ENCODE measurements at regions not wholly inside any gene's neighbourhood (a gene's known extent, or its start where the extent isn't known, plus 50 kb on each side); places are given as distances from the start of the nearest gene placed in this dataset.

GRCh38 chr6:104434519-104434918 lies 425.2 kb downstream of the HACE1 start:
- no peak for DNase-seq (ENCODE audit: extremely low read depth in 1 of 2, low read depth in 1 of 2)

GRCh38 chr6:104431096-104431495 lies 428.6 kb downstream of the HACE1 start:
- DNase-seq (ENCODE audit: extremely low read depth in 1 of 2, low read depth in 1 of 2): no peak

GRCh38 chr6:104428184-104428583 lies 431.5 kb downstream of the HACE1 start:
- no peak for DNase-seq (ENCODE audit: extremely low read depth in 1 of 2, low read depth in 1 of 2)

GRCh38 chr6:104423691-104424090 lies 436.0 kb downstream of the HACE1 start:
- no peak for DNase-seq (ENCODE audit: extremely low read depth in 1 of 2, low read depth in 1 of 2)

- no peak for DNase-seq (ENCODE audit: extremely low read depth in 1 of 2, low read depth in 1 of 2)
These were observed 438.1 kb downstream of the HACE1 start for GRCh38 chr6:104421650-104422049.

GRCh38 chr6:104418839-104419238 lies 440.9 kb downstream of the HACE1 start:
- DNase-seq (ENCODE audit: extremely low read depth in 1 of 2, low read depth in 1 of 2): no peak

GRCh38 chr6:104418125-104418524 lies 441.6 kb downstream of the HACE1 start:
- DNase-seq (ENCODE audit: extremely low read depth in 1 of 2, low read depth in 1 of 2): no peak

GRCh38 chr6:104414723-104415122 lies 445.0 kb downstream of the HACE1 start:
- no peak for DNase-seq (ENCODE audit: extremely low read depth in 1 of 2, low read depth in 1 of 2)

- DNase-seq (ENCODE audit: extremely low read depth in 1 of 2, low read depth in 1 of 2): no peak
These were observed 446.0 kb downstream of the HACE1 start for GRCh38 chr6:104413767-104414166.

- no peak for DNase-seq (ENCODE audit: extremely low read depth in 1 of 2, low read depth in 1 of 2)
These were observed 448.4 kb downstream of the HACE1 start for GRCh38 chr6:104411302-104411701.

- DNase-seq (ENCODE audit: extremely low read depth in 1 of 2, low read depth in 1 of 2): no peak
These were observed 449.8 kb downstream of the HACE1 start for GRCh38 chr6:104409913-104410312.

- no peak for DNase-seq (ENCODE audit: extremely low read depth in 1 of 2, low read depth in 1 of 2)
These were observed 451.8 kb downstream of the HACE1 start for GRCh38 chr6:104407957-104408356.

GRCh38 chr6:104404377-104404776 lies 455.3 kb downstream of the HACE1 start:
- DNase-seq (ENCODE audit: extremely low read depth in 1 of 2, low read depth in 1 of 2): no peak

GRCh38 chr6:104402572-104402971 lies 457.1 kb downstream of the HACE1 start:
- no peak for DNase-seq (ENCODE audit: extremely low read depth in 1 of 2, low read depth in 1 of 2)

GRCh38 chr6:104401926-104402325 lies 457.8 kb downstream of the HACE1 start:
- no peak for DNase-seq (ENCODE audit: extremely low read depth in 1 of 2, low read depth in 1 of 2)

- DNase-seq (ENCODE audit: extremely low read depth in 1 of 2, low read depth in 1 of 2): no peak
These were observed 458.9 kb downstream of the HACE1 start for GRCh38 chr6:104400844-104401243.

GRCh38 chr6:104396077-104396476 lies 463.6 kb downstream of the HACE1 start:
- DNase-seq (ENCODE audit: extremely low read depth in 1 of 2, low read depth in 1 of 2): no peak

GRCh38 chr6:104381907-104382306 lies 477.8 kb downstream of the HACE1 start:
- DNase-seq (ENCODE audit: extremely low read depth in 1 of 2, low read depth in 1 of 2): no peak

- no peak for DNase-seq (ENCODE audit: extremely low read depth in 1 of 2, low read depth in 1 of 2)
These were observed 494.1 kb downstream of the HACE1 start for GRCh38 chr6:104365451-104366234.

- DNase-seq (ENCODE audit: extremely low read depth in 1 of 2, low read depth in 1 of 2): no peak
These were observed 501.8 kb downstream of the HACE1 start for GRCh38 chr6:104357928-104358327.

GRCh38 chr6:104356197-104356596 lies 503.5 kb downstream of the HACE1 start:
- no peak for DNase-seq (ENCODE audit: extremely low read depth in 1 of 2, low read depth in 1 of 2)

- no peak for DNase-seq (ENCODE audit: extremely low read depth in 1 of 2, low read depth in 1 of 2)
These were observed 510.5 kb downstream of the HACE1 start for GRCh38 chr6:104349191-104349590.

GRCh38 chr6:104344223-104344622 lies 515.5 kb downstream of the HACE1 start:
- no peak for DNase-seq (ENCODE audit: extremely low read depth in 1 of 2, low read depth in 1 of 2)

All from stimulated activated CD8-positive, alpha-beta memory T cell treated with anti-CD3 and anti-CD28 coated beads, Interleukin-7, amount 100 ng/mL, for 48 hours (primary cell).